Keratinocyte (primary cell): ENCODE measurements at regions not wholly inside any gene's neighbourhood (a gene's known extent, or its start where the extent isn't known, plus 50 kb on each side); places are given as distances from the start of the nearest gene placed in this dataset.

Experiments used
- DNase-seq: peaks from one replicate; pipeline ENCODE4 v3.0.0-alpha.2; 2011; ENCODE audit warnings: low read depth, missing footprints, low spot score
- FAIRE-seq: peaks from 2 replicates; lab custom pipeline; 2011; peaks lifted over from hg19 to GRCh38; lab: Jason Lieb, UNC
- H2AFZ ChIP-seq: 2 replicates; pipeline ENCODE4 v1.6.0; 2012; ENCODE audit warnings: low read length, control low read depth, inconsistent platforms; ENCODE audit not compliant: control insufficient read depth
- H3K27ac ChIP-seq: 2 replicates; pipeline ENCODE4 v1.5.1; 2011; ENCODE audit warnings: low read length; ENCODE audit not compliant: control insufficient read depth, insufficient read depth
- H3K27me3 ChIP-seq: 3 replicates; pipeline ENCODE4 v1.6.0; 2011; ENCODE audit warnings: low read length; ENCODE audit not compliant: control insufficient read depth, insufficient read depth; ENCODE audit errors: extremely low read depth
- H3K36me3 ChIP-seq, 2 experiments: 2 replicates in 1 of 2; 3 replicates in 1 of 2; pipeline ENCODE4 v1.5.1; 2011; ENCODE audit warnings: low read length in 2 of 2, mild to moderate bottlenecking in 1 of 2; ENCODE audit not compliant: control insufficient read depth in 2 of 2, insufficient read depth in 2 of 2; ENCODE audit errors: extremely low read depth in 1 of 2
- H3K4me1 ChIP-seq: 3 replicates; pipeline ENCODE4 v1.5.1; 2011; ENCODE audit warnings: low read length; ENCODE audit not compliant: control insufficient read depth, insufficient read depth; ENCODE audit errors: extremely low read depth
- H3K4me2 ChIP-seq: 3 replicates; pipeline ENCODE4 v1.6.0; 2011; ENCODE audit warnings: low read depth, low read length; ENCODE audit not compliant: control insufficient read depth, insufficient read depth; ENCODE audit errors: extremely low read depth
- H3K4me3 ChIP-seq, 3 experiments: fragments of 200-600 bp in 1 of 3; sonication (generic) in 1 of 3; 2 replicates in 2 of 3; 3 replicates in 1 of 3; pipeline ENCODE4 v1.5.1; 2011 to 2016; ENCODE audit warnings: low read length in 3 of 3, mild to moderate bottlenecking in 3 of 3, control low read depth in 2 of 3, inconsistent platforms in 1 of 3, low read depth in 1 of 3, mixed read lengths in 1 of 3, mixed run types in 1 of 3, moderate library complexity in 1 of 3; ENCODE audit not compliant: control insufficient read depth in 2 of 3, insufficient read depth in 2 of 3; ENCODE audit errors: extremely low read depth in 1 of 3
- H3K79me2 ChIP-seq: 2 replicates; pipeline ENCODE4 v1.6.0; 2012; ENCODE audit warnings: low read length; ENCODE audit not compliant: control insufficient read depth, insufficient read depth
- H3K9ac ChIP-seq: 3 replicates; pipeline ENCODE4 v1.6.0; 2011; ENCODE audit warnings: low read length; ENCODE audit not compliant: control insufficient read depth, insufficient read depth; ENCODE audit errors: extremely low read depth
- H3K9me1 ChIP-seq: 3 replicates; pipeline ENCODE4 v1.6.0; 2011; ENCODE audit warnings: low read length; ENCODE audit not compliant: control insufficient read depth, insufficient read depth; ENCODE audit errors: extremely low read depth
- H3K9me3 ChIP-seq: 2 replicates; pipeline ENCODE4 v1.5.1; 2012; ENCODE audit warnings: low read depth, low read length; ENCODE audit not compliant: control insufficient read depth
- H4K20me1 ChIP-seq: 3 replicates; pipeline ENCODE4 v1.6.0; 2011; ENCODE audit warnings: low read length; ENCODE audit not compliant: control insufficient read depth, insufficient read depth; ENCODE audit errors: extremely low read depth
- CTCF ChIP-seq, 3 experiments: IDR thresholded peaks in 1 of 3; conservative IDR thresholded peaks in 1 of 3; optimal IDR thresholded peaks in 1 of 3; 2 replicates in 2 of 3; 3 replicates in 1 of 3; pipeline versions ENCODE3 to v1.5.1; 2011; ENCODE audit warnings: low read length in 3 of 3, mild to moderate bottlenecking in 3 of 3, moderate library complexity in 2 of 3, control low read depth in 1 of 3, inconsistent platforms in 1 of 3; ENCODE audit not compliant: insufficient read depth in 2 of 3; ENCODE audit errors: extremely low read depth in 1 of 3
- EZH2 ChIP-seq: IDR thresholded peaks from one replicate; pipeline ENCODE4 v1.6.1; 2012; ENCODE audit warnings: inconsistent platforms, mild to moderate bottlenecking, low read length, moderate library complexity
- dilution Hi-C: fragments of 300-500 bp; cut with MboI; formaldehyde crosslinking; loops from one replicate; pipeline ENCODE4 v1.7.0; 2020; ENCODE audit warnings: low sequenced_read_pairs; ENCODE audit not compliant: extremely low pct_ligation_motif_present

GRCh38 chr1:37159102-37159501, 124.8 kb upstream of the GRIK3 start:
- Histone ChIP-seq H3K27ac (no peak overlapping the region), H2AFZ (no peak overlapping the region), H3K9ac (no peak overlapping the region), H4K20me1 (no peaks in the 10 kb centered on the region), H3K4me2 (no peak overlapping the region), H3K9me1 (no peaks in the 10 kb centered on the region), H3K9me3 (no peaks in the 10 kb centered on the region), H3K4me3 (no peak overlapping the region), H3K36me3 (no peaks in the 10 kb centered on the region), H3K79me2 (no peaks in the 10 kb centered on the region), H3K27me3 (no peaks in the 10 kb centered on the region), H3K4me1 (no peaks in the 10 kb centered on the region)
- dilution Hi-C loops, result no loop called here
- TF ChIP-seq CTCF (optimal IDR thresholded peaks at IDR 0.05 in 1 of 3, IDR thresholded peaks at IDR 0.05 in 1 of 3, conservative IDR thresholded peaks at IDR 0.05 in 1 of 3; ENCODE audit: extremely low read depth in 1 of 3, insufficient read depth in 2 of 3, low read length in 3 of 3) (no peak), EZH2 (no peak)
- no peak for DNase-seq
- no peak for FAIRE-seq

DNA sequence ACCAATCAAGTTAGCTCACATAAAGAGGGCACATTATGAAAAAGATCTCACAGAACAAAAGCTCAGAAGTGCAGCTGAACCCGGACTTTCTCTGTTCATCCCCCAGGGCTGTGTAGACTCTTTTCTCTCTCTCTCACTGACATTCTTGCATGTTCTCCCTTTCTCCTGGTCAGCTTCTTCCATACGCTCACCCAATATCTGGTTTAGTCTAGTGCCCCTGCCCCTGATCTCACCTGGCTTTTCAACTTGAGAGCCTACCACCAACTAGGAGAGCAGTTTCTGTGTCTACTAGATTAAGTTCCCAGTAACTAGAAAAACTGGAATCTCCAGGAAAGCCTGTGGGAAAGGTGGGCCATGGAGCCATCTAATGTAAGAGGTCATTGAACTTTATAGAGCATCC, 126.9 kb upstream of the GRIK3 start:
- no peak overlapping the region for H3K9ac ChIP-seq
- DNase-seq (no peak), FAIRE-seq (no peak)
- no peaks in the 10 kb centered on the region for H3K36me3 ChIP-seq
- no peak overlapping the region for H3K4me2 ChIP-seq
- no peaks in the 10 kb centered on the region for H3K9me1 ChIP-seq
- dilution Hi-C loops, result no loop called here
- no peaks in the 10 kb centered on the region for H3K79me2 ChIP-seq
- H3K4me1 ChIP-seq, result no peaks in the 10 kb centered on the region
- no peaks in the 10 kb centered on the region for H4K20me1 ChIP-seq
- no peaks in the 10 kb centered on the region for H3K27me3 ChIP-seq
- no peak for TF ChIP-seq EZH2
- TF ChIP-seq CTCF (optimal IDR thresholded peaks at IDR 0.05 in 1 of 3, IDR thresholded peaks at IDR 0.05 in 1 of 3, conservative IDR thresholded peaks at IDR 0.05 in 1 of 3; ENCODE audit: extremely low read depth in 1 of 3, insufficient read depth in 2 of 3, low read length in 3 of 3), result no peak
- no peak overlapping the region for H3K27ac ChIP-seq
- H3K9me3 ChIP-seq, result no peaks in the 10 kb centered on the region
- no peak overlapping the region for H2AFZ ChIP-seq
- H3K4me3 ChIP-seq, result no peak overlapping the region
